H9 (cell line): ENCODE measurements at regions not wholly inside any gene's neighbourhood (a gene's known extent, or its start where the extent isn't known, plus 50 kb on each side); places are given as distances from the start of the nearest gene placed in this dataset.

Source experiments
- DNase-seq: peaks from one replicate; pipeline ENCODE4 v3.0.0-alpha.2; 2017
- H2AFZ ChIP-seq: one replicate; pipeline ENCODE4 v1.6.1; 2013; ENCODE audit warnings: mild to moderate bottlenecking, low read length, control low read depth, moderate library complexity
- H2AK5ac ChIP-seq: 2 replicates; pipeline ENCODE4 v1.6.1; 2013; ENCODE audit warnings: low read length, control low read depth, mixed read lengths; ENCODE audit not compliant: insufficient read length
- H2BK120ac ChIP-seq: one replicate; pipeline ENCODE4 v1.6.1; 2013; ENCODE audit warnings: low read depth, mild to moderate bottlenecking, low read length, control low read depth, inconsistent platforms; ENCODE audit not compliant: poor library complexity, severe bottlenecking
- H2BK12ac ChIP-seq: 2 replicates; pipeline ENCODE4 v1.6.1; 2013; ENCODE audit warnings: low read length, control low read depth, mixed read lengths, low read depth; ENCODE audit not compliant: insufficient read length
- H2BK15ac ChIP-seq: 2 replicates; pipeline ENCODE4 v1.6.1; 2013; ENCODE audit warnings: low read depth, low read length, control low read depth
- H2BK20ac ChIP-seq: one replicate; pipeline ENCODE4 v1.6.1; 2013; ENCODE audit warnings: low read depth, mild to moderate bottlenecking, low read length, control low read depth, inconsistent platforms; ENCODE audit not compliant: poor library complexity, severe bottlenecking
- H2BK5ac ChIP-seq: 2 replicates; pipeline ENCODE4 v1.6.1; 2013; ENCODE audit warnings: low read length, control low read depth, mixed read lengths; ENCODE audit not compliant: insufficient read length
- H3K14ac ChIP-seq: 2 replicates; pipeline ENCODE4 v1.6.1; 2013; ENCODE audit warnings: low read length, control low read depth; ENCODE audit not compliant: insufficient read depth
- H3K18ac ChIP-seq: 2 replicates; pipeline ENCODE4 v1.6.1; 2013; ENCODE audit warnings: low read depth, mild to moderate bottlenecking, mixed read lengths, low read length, control low read depth; ENCODE audit not compliant: insufficient read length
- H3K23ac ChIP-seq: 2 replicates; pipeline ENCODE4 v1.6.1; 2013; ENCODE audit warnings: low read length, control low read depth, mixed read lengths, low read depth; ENCODE audit not compliant: insufficient read length
- H3K23me2 ChIP-seq: 2 replicates; pipeline ENCODE4 v1.6.1; 2013; ENCODE audit warnings: low read depth, mild to moderate bottlenecking, mixed read lengths, low read length, control low read depth; ENCODE audit not compliant: insufficient read length, poor library complexity, severe bottlenecking
- H3K27ac ChIP-seq: 2 replicates; pipeline ENCODE4 v1.5.1; 2013; ENCODE audit warnings: low read length, control low read depth, mixed read lengths, low read depth; ENCODE audit not compliant: insufficient read length
- H3K27me3 ChIP-seq: 2 replicates; pipeline ENCODE4 v1.6.1; 2013; ENCODE audit warnings: low read length, control low read depth, inconsistent platforms; ENCODE audit not compliant: insufficient read depth
- H3K4ac ChIP-seq: 2 replicates; pipeline ENCODE4 v1.6.1; 2013; ENCODE audit warnings: low read depth, mild to moderate bottlenecking, control low read depth, inconsistent platforms, low read length, moderate library complexity
- H3K4me1 ChIP-seq: 2 replicates; pipeline ENCODE4 v1.6.1; 2013; ENCODE audit warnings: low read length, control low read depth, inconsistent platforms; ENCODE audit not compliant: insufficient read depth
- H3K4me2 ChIP-seq: 2 replicates; pipeline ENCODE4 v1.6.1; 2013; ENCODE audit warnings: low read length, control low read depth, mixed read lengths; ENCODE audit not compliant: insufficient read length, insufficient read depth
- H3K56ac ChIP-seq: 2 replicates; pipeline ENCODE4 v1.6.1; 2013; ENCODE audit warnings: low read depth, mild to moderate bottlenecking, mixed read lengths, low read length, control low read depth; ENCODE audit not compliant: insufficient read length
- H3K79me1 ChIP-seq: 2 replicates; pipeline ENCODE4 v1.6.1; 2013; ENCODE audit warnings: low read depth, mild to moderate bottlenecking, moderate library complexity, low read length, control low read depth, inconsistent platforms; ENCODE audit not compliant: insufficient read depth, poor library complexity, severe bottlenecking
- H3K79me2 ChIP-seq: 2 replicates; pipeline ENCODE4 v1.6.1; 2013; ENCODE audit warnings: low read length, control low read depth, inconsistent platforms; ENCODE audit not compliant: insufficient read depth
- H3K9ac ChIP-seq: 2 replicates; pipeline ENCODE4 v1.6.1; 2013; ENCODE audit warnings: low read length, control low read depth, mixed read lengths; ENCODE audit not compliant: insufficient read length; ENCODE audit errors: extremely low read depth
- H3K9me3 ChIP-seq: one replicate; pipeline ENCODE4 v1.6.1; 2013; ENCODE audit warnings: low read depth, low read length, inconsistent platforms; ENCODE audit not compliant: control insufficient read depth
- H3T11ph ChIP-seq: one replicate; pipeline ENCODE4 v1.6.1; 2013; ENCODE audit warnings: mild to moderate bottlenecking, low read length, control low read depth, inconsistent platforms
- H4K20me1 ChIP-seq: one replicate; pipeline ENCODE4 v1.6.1; 2013; ENCODE audit not compliant: control insufficient read depth, insufficient read length, insufficient read depth
- H4K5ac ChIP-seq: 2 replicates; pipeline ENCODE4 v1.6.1; 2013; ENCODE audit warnings: low read depth, mild to moderate bottlenecking, mixed read lengths, low read length, control low read depth; ENCODE audit not compliant: insufficient read length
- H4K8ac ChIP-seq: replicated peaks from 2 replicates; pipeline ENCODE4 v1.6.1; 2013; ENCODE audit warnings: low read length, control low read depth, mixed read lengths, low read depth; ENCODE audit not compliant: insufficient read length
- H4K91ac ChIP-seq: 2 replicates; pipeline ENCODE4 v1.6.1; 2013; ENCODE audit warnings: low read depth, mild to moderate bottlenecking, moderate library complexity, mixed read lengths, low read length, control low read depth; ENCODE audit not compliant: insufficient read length
- H3K27ac Mint-ChIP-seq, 3 experiments: 2 replicates in 2 of 3; 3 replicates in 1 of 3; pipeline ENCODE4 v1.8.0; 2020 to 2021; ENCODE audit warnings: mixed read lengths in 3 of 3, mild to moderate bottlenecking in 1 of 3, moderate library complexity in 1 of 3
- H3K27me3 Mint-ChIP-seq: 2 replicates; pipeline ENCODE4 v1.8.0; 2021; ENCODE audit warnings: low read depth, mild to moderate bottlenecking, moderate library complexity, mixed read lengths
- H3K36me3 Mint-ChIP-seq, 3 experiments: 2 replicates in 2 of 3; 3 replicates in 1 of 3; pipeline ENCODE4 v1.8.0; 2020 to 2021; ENCODE audit warnings: low read depth in 3 of 3, mixed read lengths in 3 of 3; ENCODE audit not compliant: insufficient read depth in 1 of 3
- H3K4me1 Mint-ChIP-seq, 2 experiments: 2 replicates each; pipeline ENCODE4 v1.8.0; 2020; ENCODE audit warnings: mixed read lengths in 2 of 2
- H3K4me3 Mint-ChIP-seq, 2 experiments: 2 replicates in 1 of 2; 3 replicates in 1 of 2; pipeline ENCODE4 v1.8.0; 2020 to 2021; ENCODE audit warnings: mild to moderate bottlenecking in 2 of 2, mixed read lengths in 2 of 2, moderate library complexity in 1 of 2
- H3K9me3 Mint-ChIP-seq, 2 experiments: 2 replicates in 1 of 2; 3 replicates in 1 of 2; pipeline ENCODE4 v1.8.0; 2020; ENCODE audit warnings: mild to moderate bottlenecking in 2 of 2, mixed read lengths in 2 of 2, moderate library complexity in 1 of 2
- CTCF ChIP-seq: fragments of 200-600 bp; sonication (generic); conservative IDR thresholded peaks from 3 replicates; pipeline ENCODE4 v1.8.0; 2021; ENCODE audit warnings: antibody characterized with exemption, mild to moderate bottlenecking
- WGBS: extraction: QIAGEN DNeasy Blood & Tissue Kit; methylation state at CpG from one replicate; pipeline ENCODE4 v1.1.7; 2013; ENCODE audit warnings: missing lambda C conversion rate, low lambda C conversion rate, mixed read lengths; ENCODE audit not compliant: insufficient read length; ENCODE audit errors: extremely low coverage; 5-methylcytosine and 5-hydroxymethylcytosine counted together

GRCh38 chr2:175234650-175235049 is 53.1 kb upstream of the ATP5MC3 start:
- no peak overlapping the region for H2BK5ac ChIP-seq
- no peak overlapping the region for H3K4me3 Mint-ChIP-seq
- H3K4me1 ChIP-seq, result no peaks in the 10 kb centered on the region
- H2AFZ ChIP-seq, result no peak overlapping the region
- no peak for TF ChIP-seq CTCF
- peaks cover 16 to 23% of the 10 kb centered on the region in 2 experiments for H3K9me3 Mint-ChIP-seq
- H3K36me3 Mint-ChIP-seq, result peaks cover 5 to 10% (median 9%) of the 10 kb centered on the region in 3 experiments
- no peak overlapping the region for H2BK12ac ChIP-seq
- no peak overlapping the region for H3K9ac ChIP-seq
- H3K4me1 Mint-ChIP-seq, result no peaks in the 10 kb centered on the region
- H3K4me2 ChIP-seq, result no peak overlapping the region
- no peak overlapping the region for H4K91ac ChIP-seq
- H3K14ac ChIP-seq, result no peak overlapping the region
- no peak overlapping the region for H4K5ac ChIP-seq
- H3K23ac ChIP-seq, result no peak overlapping the region
- no peak overlapping the region for H2AK5ac ChIP-seq
- H3K27me3 ChIP-seq, result no peaks in the 10 kb centered on the region
- no peak overlapping the region for H3K27ac ChIP-seq
- H3K4ac ChIP-seq, result no peak overlapping the region
- no peak overlapping the region for H3K56ac ChIP-seq
- H2BK120ac ChIP-seq, result no peak overlapping the region
- H3K79me2 ChIP-seq, result no peaks in the 10 kb centered on the region
- H3K18ac ChIP-seq, result no peak overlapping the region
- no peak overlapping the region for H3K27ac Mint-ChIP-seq
- H3K23me2 ChIP-seq, result no peaks in the 10 kb centered on the region
- no peak overlapping the region for H2BK15ac ChIP-seq
- H2BK20ac ChIP-seq, result no peak overlapping the region
- H3K27me3 Mint-ChIP-seq, result no peaks in the 10 kb centered on the region; the same call in 1 of the 2 replicates
- H3T11ph ChIP-seq, result no peak overlapping the region
- no peaks in the 10 kb centered on the region for H3K9me3 ChIP-seq
- no peaks in the 10 kb centered on the region for H4K20me1 ChIP-seq
- WGBS, result no CpG with 5 or more reads among the region's 2 CpGs
- no peaks in the 10 kb centered on the region for H3K79me1 ChIP-seq
- no peak for DNase-seq
- no peak overlapping the region for H4K8ac ChIP-seq
